Fibroblast of villous mesenchyme (primary cell): ENCODE measurements at regions not wholly inside any gene's neighbourhood (a gene's known extent, or its start where the extent isn't known, plus 50 kb on each side); places are given as distances from the start of the nearest gene placed in this dataset.

Source experiments
- DNase-seq: peaks from one replicate; pipeline ENCODE4 v3.0.0-alpha.2; 2010; ENCODE audit warnings: low read depth
- H3K4me3 ChIP-seq: 2 replicates; pipeline ENCODE4 v1.5.1; 2011; ENCODE audit warnings: low read depth, mild to moderate bottlenecking, low read length
- CTCF ChIP-seq: IDR thresholded peaks from 2 replicates; pipeline ENCODE4 v1.5.1; 2012; ENCODE audit warnings: low read depth, mild to moderate bottlenecking, low read length; ENCODE audit not compliant: insufficient read depth

GRCh38 chr9:26244661-26245451, 566.6 kb upstream of the TUSC1 start:
- DNase-seq = no peak
- no peak overlapping the region for H3K4me3 ChIP-seq
- TF ChIP-seq CTCF = no peak

DNA sequence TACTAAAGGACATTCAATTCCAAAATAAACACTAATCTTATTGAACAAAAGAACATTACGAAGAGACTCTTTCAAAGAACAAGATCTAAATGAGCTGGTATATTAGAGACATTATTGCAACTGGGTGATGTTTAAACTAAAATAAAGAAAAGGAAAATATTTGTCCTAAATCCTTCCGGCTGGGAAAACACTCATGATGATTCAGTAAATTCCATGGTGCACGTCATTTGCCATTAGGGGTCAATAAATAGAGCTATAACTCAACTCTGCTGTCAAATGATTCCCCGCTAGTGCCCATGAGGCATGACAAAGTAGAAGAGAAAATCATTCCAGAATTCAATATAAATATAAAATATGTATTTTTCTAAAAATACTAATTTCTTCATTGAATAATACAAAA, 565.5 kb upstream of the TUSC1 start:
- no peak overlapping the region for H3K4me3 ChIP-seq
- DNase-seq = peak; percentile 67
- TF ChIP-seq CTCF = no peak

GRCh38 chr9:26243029-26243697, 564.9 kb upstream of the TUSC1 start:
- TF ChIP-seq CTCF = no peak
- no peak for DNase-seq
- no peak overlapping the region for H3K4me3 ChIP-seq

DNA sequence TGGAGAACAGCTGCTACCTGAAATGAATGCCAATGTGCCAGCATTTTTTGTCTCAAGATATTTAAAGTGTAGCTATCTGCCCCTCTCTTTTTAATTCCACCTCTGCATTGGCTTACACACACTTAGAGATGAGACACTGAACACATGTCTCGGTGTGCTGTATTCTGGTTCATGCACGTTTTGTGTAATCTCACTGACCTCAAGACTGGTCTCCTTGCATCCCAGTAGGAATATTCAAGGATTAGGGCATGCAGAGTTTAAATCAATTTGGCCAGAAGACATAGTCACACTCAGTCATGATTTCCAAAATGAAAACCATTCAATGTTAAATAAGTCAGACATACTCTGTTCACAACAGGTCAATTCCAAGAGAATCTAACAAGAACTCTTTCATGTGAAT, 561.8 kb upstream of the TUSC1 start:
- DNase-seq = no peak
- H3K4me3 ChIP-seq = no peak overlapping the region
- no peak for TF ChIP-seq CTCF

GRCh38 chr9:26237256-26237655, 559.0 kb upstream of the TUSC1 start:
- no peak for TF ChIP-seq CTCF
- no peak overlapping the region for H3K4me3 ChIP-seq
- DNase-seq = no peak

GRCh38 chr9:26234865-26235264, 556.6 kb upstream of the TUSC1 start:
- no peak for TF ChIP-seq CTCF
- no peak overlapping the region for H3K4me3 ChIP-seq
- no peak for DNase-seq
